ENCODE measurements at regions not wholly inside any gene's neighbourhood (a gene's known extent, or its start where the extent isn't known, plus 50 kb on each side); places are given as distances from the start of the nearest gene placed in this dataset.

GRCh38 chr4:101512416-101512815, 165.1 kb upstream of the PPP3CA start:
- no TSS peak for BruUV-seq (replicated peaks)
- Histone ChIP-seq H3K27me3 (replicated peaks; ENCODE audit: control insufficient read depth, insufficient read depth, low read length) (no peaks in the 10 kb centered on the region), H3K4me3 (ENCODE audit: low read depth, low read length) (no peak overlapping the region), H3K9me3 (no peaks in the 10 kb centered on the region), H3K4me1 (no peaks in the 10 kb centered on the region), H3K36me3 (ENCODE audit: control insufficient read depth, insufficient read depth, low read length) (no peaks in the 10 kb centered on the region)
- TF ChIP-seq, protein P1, sequence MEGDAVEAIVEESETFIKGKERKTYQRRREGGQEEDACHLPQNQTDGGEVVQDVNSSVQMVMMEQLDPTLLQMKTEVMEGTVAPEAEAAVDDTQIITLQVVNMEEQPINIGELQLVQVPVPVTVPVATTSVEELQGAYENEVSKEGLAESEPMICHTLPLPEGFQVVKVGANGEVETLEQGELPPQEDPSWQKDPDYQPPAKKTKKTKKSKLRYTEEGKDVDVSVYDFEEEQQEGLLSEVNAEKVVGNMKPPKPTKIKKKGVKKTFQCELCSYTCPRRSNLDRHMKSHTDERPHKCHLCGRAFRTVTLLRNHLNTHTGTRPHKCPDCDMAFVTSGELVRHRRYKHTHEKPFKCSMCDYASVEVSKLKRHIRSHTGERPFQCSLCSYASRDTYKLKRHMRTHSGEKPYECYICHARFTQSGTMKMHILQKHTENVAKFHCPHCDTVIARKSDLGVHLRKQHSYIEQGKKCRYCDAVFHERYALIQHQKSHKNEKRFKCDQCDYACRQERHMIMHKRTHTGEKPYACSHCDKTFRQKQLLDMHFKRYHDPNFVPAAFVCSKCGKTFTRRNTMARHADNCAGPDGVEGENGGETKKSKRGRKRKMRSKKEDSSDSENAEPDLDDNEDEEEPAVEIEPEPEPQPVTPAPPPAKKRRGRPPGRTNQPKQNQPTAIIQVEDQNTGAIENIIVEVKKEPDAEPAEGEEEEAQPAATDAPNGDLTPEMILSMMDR (IDR thresholded peaks at IDR 0.05; ENCODE audit: insufficient read depth in 1 of 2, low read depth in 1 of 2, low read length in 1 of 2, severe bottlenecking in 1 of 2, unreplicated experiment in 1 of 2): no peak
- no peaks in the 10 kb centered on the region for H3K27me3 Mint-ChIP-seq (ENCODE audit: insufficient read depth, unreplicated experiment)
- POLR2A ChIA-PET: no interaction called here
- CTCF ChIA-PET: no interaction called here
- no peaks in the 10 kb centered on the region for H3K36me3 Mint-ChIP-seq (ENCODE audit: insufficient read depth, unreplicated experiment)
- H3K27ac Mint-ChIP-seq (ENCODE audit: unreplicated experiment): no peak overlapping the region
- DNase-seq: no peak
- H3K4me1 Mint-ChIP-seq (ENCODE audit: low read depth, unreplicated experiment): no peaks in the 10 kb centered on the region
- H3K4me3 Mint-ChIP-seq (ENCODE audit: unreplicated experiment): no peak overlapping the region
- intact Hi-C loops (cut with micrococcal nuclease; ENCODE audit: unreplicated experiment): no loop called here
- H3K9me3 Mint-ChIP-seq (ENCODE audit: unreplicated experiment): no peaks in the 10 kb centered on the region

- ChIA-PET POLR2A (no interaction called here), CTCF (no interaction called here)
- Histone ChIP-seq H3K27me3 (replicated peaks; ENCODE audit: control insufficient read depth, insufficient read depth, low read length) (no peaks in the 10 kb centered on the region), H3K9me3 (no peaks in the 10 kb centered on the region), H3K4me3 (ENCODE audit: low read depth, low read length) (no peak overlapping the region), H3K4me1 (no peaks in the 10 kb centered on the region), H3K36me3 (ENCODE audit: control insufficient read depth, insufficient read depth, low read length) (no peaks in the 10 kb centered on the region)
- DNase-seq: no peak
- Mint-ChIP-seq H3K4me3 (ENCODE audit: unreplicated experiment) (no peak overlapping the region), H3K9me3 (ENCODE audit: unreplicated experiment) (no peaks in the 10 kb centered on the region), H3K27ac (ENCODE audit: unreplicated experiment) (no peak overlapping the region), H3K36me3 (ENCODE audit: insufficient read depth, unreplicated experiment) (no peaks in the 10 kb centered on the region), H3K27me3 (ENCODE audit: insufficient read depth, unreplicated experiment) (no peaks in the 10 kb centered on the region), H3K4me1 (ENCODE audit: low read depth, unreplicated experiment) (no peaks in the 10 kb centered on the region)
- TF ChIP-seq, protein P1 (IDR thresholded peaks at IDR 0.05; ENCODE audit: insufficient read depth in 1 of 2, low read depth in 1 of 2, low read length in 1 of 2, severe bottlenecking in 1 of 2, unreplicated experiment in 1 of 2): no peak
- no TSS peak for BruUV-seq (replicated peaks)
- intact Hi-C loops (cut with micrococcal nuclease; ENCODE audit: unreplicated experiment): no loop called here
Measured at GRCh38 chr4:101501421-101501820, 154.1 kb upstream of the PPP3CA start.

GRCh38 chr4:101500742-101501141, 153.4 kb upstream of the PPP3CA start:
- H3K27ac Mint-ChIP-seq (ENCODE audit: unreplicated experiment): no peak overlapping the region
- H3K36me3 ChIP-seq (ENCODE audit: control insufficient read depth, insufficient read depth, low read length): no peaks in the 10 kb centered on the region
- no peaks in the 10 kb centered on the region for H3K9me3 Mint-ChIP-seq (ENCODE audit: unreplicated experiment)
- ChIA-PET CTCF (no interaction called here), POLR2A (no interaction called here)
- H3K4me3 Mint-ChIP-seq (ENCODE audit: unreplicated experiment): no peak overlapping the region
- intact Hi-C loops (cut with micrococcal nuclease; ENCODE audit: unreplicated experiment): no loop called here
- no peaks in the 10 kb centered on the region for H3K27me3 Mint-ChIP-seq (ENCODE audit: insufficient read depth, unreplicated experiment)
- no peaks in the 10 kb centered on the region for H3K4me1 Mint-ChIP-seq (ENCODE audit: low read depth, unreplicated experiment)
- TF ChIP-seq, protein P1 (IDR thresholded peaks at IDR 0.05; ENCODE audit: insufficient read depth in 1 of 2, low read depth in 1 of 2, low read length in 1 of 2, severe bottlenecking in 1 of 2, unreplicated experiment in 1 of 2): no peak
- no peaks in the 10 kb centered on the region for H3K4me1 ChIP-seq
- BruUV-seq (replicated peaks): no TSS peak
- H3K27me3 ChIP-seq (replicated peaks; ENCODE audit: control insufficient read depth, insufficient read depth, low read length): no peaks in the 10 kb centered on the region
- DNase-seq: no peak
- H3K4me3 ChIP-seq (ENCODE audit: low read depth, low read length): no peak overlapping the region
- no peaks in the 10 kb centered on the region for H3K9me3 ChIP-seq
- no peaks in the 10 kb centered on the region for H3K36me3 Mint-ChIP-seq (ENCODE audit: insufficient read depth, unreplicated experiment)
